Liver (tissue), 3 donors: ENCODE measurements at regions not wholly inside any gene's neighbourhood (a gene's known extent, or its start where the extent isn't known, plus 50 kb on each side); places are given as distances from the start of the nearest gene placed in this dataset.

ENCODE experiments used
- CTCF ChIP-seq: fragments of 150-350 bp; IDR thresholded peaks from 2 replicates; pipeline ENCODE4 v1.5.1; 2017; ENCODE audit warnings: improper control_type of control experiment, low read depth, low read length; ENCODE audit not compliant: missing input control
- EGR1 ChIP-seq, 2 donors: IDR thresholded peaks; 2 replicates each; pipeline ENCODE4 v1.6.1; 2016 to 2018; ENCODE audit warnings: antibody characterized with exemption in 2 of 2, low read depth in 2 of 2
- GABPA ChIP-seq, 2 donors: IDR thresholded peaks in 1 of 2; conservative IDR thresholded peaks in 1 of 2; 2 replicates each; pipeline ENCODE4 v1.6.1; 2016; ENCODE audit warnings: antibody characterized with exemption in 2 of 2, mild to moderate bottlenecking in 1 of 2, moderate library complexity in 1 of 2
- MAX ChIP-seq: IDR thresholded peaks from 2 replicates; pipeline ENCODE4 v1.6.1; 2016; ENCODE audit warnings: antibody characterized with exemption
- RAD21 ChIP-seq, 2 donors: IDR thresholded peaks; 2 replicates each; pipeline ENCODE4 v1.6.1; 2016; ENCODE audit warnings: antibody characterized with exemption in 2 of 2, mild to moderate bottlenecking in 2 of 2
- REST ChIP-seq: IDR thresholded peaks from 2 replicates; pipeline ENCODE4 v1.6.1; 2016; ENCODE audit warnings: antibody characterized with exemption, mild to moderate bottlenecking
- RXRA ChIP-seq, 2 donors: IDR thresholded peaks; 2 replicates each; pipeline ENCODE4 v1.6.1; 2017 to 2018; ENCODE audit warnings: antibody characterized with exemption in 2 of 2, mild to moderate bottlenecking in 1 of 2
- YY1 ChIP-seq: IDR thresholded peaks from 2 replicates; pipeline ENCODE4 v1.6.1; 2016; ENCODE audit warnings: antibody characterized with exemption, mild to moderate bottlenecking
- donor health status: healthy.
- donor health status: healthy.

- TF ChIP-seq REST, result no peak
- no peak for TF ChIP-seq CTCF
- no peak for TF ChIP-seq RAD21 (IDR thresholded peaks at IDR 0.05)
- no peak for TF ChIP-seq YY1
- no peak for TF ChIP-seq MAX
- no peak for TF ChIP-seq GABPA (IDR thresholded peaks at IDR 0.05 in 1 of 2, conservative IDR thresholded peaks at IDR 0.05 in 1 of 2)
- TF ChIP-seq EGR1 (IDR thresholded peaks at IDR 0.05; ENCODE audit: low read depth in 2 of 2), result no peak
- no peak for TF ChIP-seq RXRA (IDR thresholded peaks at IDR 0.05)
These were observed 1090.0 kb downstream of the BRD1 start for GRCh38 chr22:48737461-48738203.
